Activated B cell treated with CpG ODN at 0.5 μM for 24 hours (primary cell): ENCODE measurements at regions not wholly inside any gene's neighbourhood (a gene's known extent, or its start where the extent isn't known, plus 50 kb on each side); places are given as distances from the start of the nearest gene placed in this dataset.

Source experiments
- ATAC-seq: fragments of 200-7000 bp; cut with Tn5 transposase; one replicate; pipeline ENCODE4 v1.10.0; 2021; ENCODE audit warnings: low read depth, mild to moderate bottlenecking, moderate library complexity
- CTCF ChIA-PET: fragments of 350-600 bp; sonication (Branson Sonifier 250); formaldehyde crosslinking; loops from one replicate; lab custom pipeline; 2021; ENCODE audit warnings: antibody characterized with exemption; lab: Charles Lee
- POLR2A ChIA-PET: fragments of 350-600 bp; sonication (Branson Sonifier 250); formaldehyde crosslinking; loops from one replicate; lab custom pipeline; 2021; ENCODE audit warnings: antibody characterized with exemption; lab: Charles Lee
- DNase-seq: peaks from one replicate; pipeline ENCODE4 v3.0.0; 2022
- H3K27ac Mint-ChIP-seq: one replicate; pipeline ENCODE4 v1.8.0; 2020; ENCODE audit warnings: mixed read lengths
- H3K27me3 Mint-ChIP-seq: one replicate; pipeline ENCODE4 v1.8.0; 2021; ENCODE audit warnings: mixed read lengths
- H3K36me3 Mint-ChIP-seq: one replicate; pipeline ENCODE4 v1.8.0; 2021; ENCODE audit warnings: low read depth, mixed read lengths
- H3K4me1 Mint-ChIP-seq: one replicate; pipeline ENCODE4 v1.8.0; 2021; ENCODE audit warnings: mixed read lengths
- H3K4me3 Mint-ChIP-seq: one replicate; pipeline ENCODE4 v1.8.0; 2020; ENCODE audit warnings: mild to moderate bottlenecking, mixed read lengths
- H3K9me3 Mint-ChIP-seq: one replicate; pipeline ENCODE4 v1.8.0; 2020; ENCODE audit warnings: mixed read lengths
- CTCF ChIP-seq: fragments of 200-600 bp; IDR thresholded peaks from one replicate; pipeline ENCODE4 v1.8.0; 2022; ENCODE audit warnings: antibody characterized with exemption, mild to moderate bottlenecking
- intact Hi-C: fragments of 100-400 bp; cut with micrococcal nuclease; formaldehyde crosslinking; loops from one replicate; pipeline ENCODE4 v1.15.1; 2024

GRCh38 chr4:83712890-83713289 lies 177.0 kb downstream of the GPAT3 start:
- no peaks in the 10 kb centered on the region for H3K9me3 Mint-ChIP-seq

GRCh38 chr4:83709627-83710026 lies 173.7 kb downstream of the GPAT3 start:
- ChIA-PET CTCF (no interaction called here), POLR2A (no interaction called here)
- no peaks in the 10 kb centered on the region for H3K4me1 Mint-ChIP-seq
- intact Hi-C loops, result no loop called here
- no peak overlapping the region for H3K27ac Mint-ChIP-seq
- H3K4me3 Mint-ChIP-seq, result no peak overlapping the region
- no peaks in the 10 kb centered on the region for H3K9me3 Mint-ChIP-seq
- peaks cover 6% of the 10 kb centered on the region for H3K27me3 Mint-ChIP-seq
- ATAC-seq (no peak), DNase-seq (no peak)
- H3K36me3 Mint-ChIP-seq, result no peaks in the 10 kb centered on the region
- no peak for TF ChIP-seq CTCF

More at GRCh38 chr4:83712890-83713289, 177.0 kb downstream of the GPAT3 start:
- intact Hi-C loops, result no loop called here
- peaks cover 6% of the 10 kb centered on the region for H3K27me3 Mint-ChIP-seq
- POLR2A ChIA-PET, result no interaction called here
- H3K4me1 Mint-ChIP-seq, result no peaks in the 10 kb centered on the region
- no peak overlapping the region for H3K27ac Mint-ChIP-seq
- DNase-seq (no peak), ATAC-seq (no peak)
- CTCF ChIA-PET, result no interaction called here
- no peak overlapping the region for H3K4me3 Mint-ChIP-seq
- H3K36me3 Mint-ChIP-seq, result no peaks in the 10 kb centered on the region
- no peak for TF ChIP-seq CTCF

- ATAC-seq, result no peak
- Mint-ChIP-seq H3K27me3 (peaks cover 6% of the 10 kb centered on the region), H3K4me1 (no peaks in the 10 kb centered on the region), H3K9me3 (no peaks in the 10 kb centered on the region), H3K27ac (no peak overlapping the region), H3K36me3 (no peaks in the 10 kb centered on the region), H3K4me3 (no peak overlapping the region)
- DNase-seq, result no peak
- TF ChIP-seq CTCF, result no peak
- ChIA-PET POLR2A (no interaction called here), CTCF (no interaction called here)
- intact Hi-C loops, result no loop called here
Measured at GRCh38 chr4:83708500-83709175, 172.7 kb downstream of the GPAT3 start.

- Mint-ChIP-seq H3K36me3 (no peaks in the 10 kb centered on the region), H3K27me3 (peaks cover 2% of the 10 kb centered on the region), H3K4me3 (no peak overlapping the region), H3K9me3 (peaks cover 5% of the 10 kb centered on the region), H3K27ac (no peak overlapping the region), H3K4me1 (no peaks in the 10 kb centered on the region)
- POLR2A ChIA-PET, result no interaction called here
- CTCF ChIA-PET, result no interaction called here
- ATAC-seq, result no peak
- no peak for DNase-seq
- TF ChIP-seq CTCF, result no peak
- intact Hi-C loops, result no loop called here
Measured at GRCh38 chr4:83704786-83705185, 168.9 kb downstream of the GPAT3 start.

- Mint-ChIP-seq H3K9me3 (peaks cover 5% of the 10 kb centered on the region), H3K4me1 (no peaks in the 10 kb centered on the region)
- POLR2A ChIA-PET, result no interaction called here
Measured at GRCh38 chr4:83703752-83704151, 167.8 kb downstream of the GPAT3 start.

More at GRCh38 chr4:83703752-83704151, 167.8 kb downstream of the GPAT3 start:
- CTCF ChIA-PET, result no interaction called here
- no peak overlapping the region for H3K4me3 Mint-ChIP-seq
- TF ChIP-seq CTCF, result no peak
- DNase-seq, result no peak
- no peak overlapping the region for H3K27ac Mint-ChIP-seq
- no peak for ATAC-seq
- H3K27me3 Mint-ChIP-seq, result peaks cover 6% of the 10 kb centered on the region
- intact Hi-C loops, result no loop called here
- no peaks in the 10 kb centered on the region for H3K36me3 Mint-ChIP-seq
